HG02885 (cell line): ENCODE measurements at regions not wholly inside any gene's neighbourhood (a gene's known extent, or its start where the extent isn't known, plus 50 kb on each side); places are given as distances from the start of the nearest gene placed in this dataset.
A peak's percentile ranks its signal among the peaks of the same experiment; 100 is the strongest.

Experiments
- ATAC-seq: cut with Tn5 transposase; IDR thresholded peaks from one replicate; pipeline ENCODE4 v1.9.1; 2021; ENCODE audit warnings: mild to moderate bottlenecking; ENCODE audit not compliant: unreplicated experiment, poor library complexity

- ATAC-seq = no peak
Observed at GRCh38 chr5:35482167-35482755, 135.4 kb upstream of the SPEF2 start.

- peak; percentile 69 for ATAC-seq
Observed at GRCh38 chr5:35478856-35479682, 138.6 kb upstream of the SPEF2 start.

- no peak for ATAC-seq
Observed at GRCh38 chr5:35477911-35478310, 139.8 kb upstream of the SPEF2 start.

GRCh38 chr5:35477321-35477720 is 140.3 kb upstream of the SPEF2 start:
- ATAC-seq = no peak

DNA sequence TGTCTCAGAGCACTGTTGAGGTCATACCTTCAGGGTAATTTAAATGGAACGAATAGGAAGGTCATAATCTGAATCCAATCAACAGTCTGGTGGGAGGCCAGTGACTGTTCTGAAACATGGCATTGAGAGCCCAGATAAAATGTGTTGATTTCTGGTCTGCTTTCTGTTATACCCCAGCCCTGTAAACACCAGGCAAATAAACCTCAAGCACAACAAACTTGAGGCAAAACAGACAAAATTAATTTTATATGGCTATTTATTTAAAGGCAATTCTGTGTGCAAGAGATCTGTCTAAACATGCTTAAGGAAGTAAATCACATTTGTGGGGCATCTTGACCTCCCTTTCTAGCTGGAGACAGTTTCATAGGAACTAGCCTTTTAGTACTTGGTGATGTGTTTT is 140.9 kb upstream of the SPEF2 start:
- no peak for ATAC-seq

- no peak for ATAC-seq
Observed at GRCh38 chr5:35476036-35476435, 141.6 kb upstream of the SPEF2 start.

DNA sequence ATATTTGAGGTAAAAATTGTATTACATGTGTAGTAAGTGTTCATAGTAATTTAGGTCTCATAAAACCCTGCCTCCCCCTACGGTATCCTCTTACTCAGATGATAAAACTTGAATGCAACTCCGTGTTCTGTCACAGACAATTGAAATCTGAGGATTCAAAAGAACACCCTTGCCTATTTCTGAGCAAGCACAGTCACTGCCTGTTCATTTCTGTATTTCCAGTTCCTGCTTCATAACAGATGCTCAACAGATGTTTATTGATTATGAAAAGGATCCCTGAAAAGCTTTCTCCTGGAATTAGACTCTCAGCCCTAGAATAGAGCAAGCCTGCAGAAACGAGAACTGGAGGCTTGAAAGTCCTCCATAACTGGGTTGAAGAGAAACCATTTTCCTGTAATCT is 144.1 kb upstream of the SPEF2 start:
- ATAC-seq = no peak

DNA sequence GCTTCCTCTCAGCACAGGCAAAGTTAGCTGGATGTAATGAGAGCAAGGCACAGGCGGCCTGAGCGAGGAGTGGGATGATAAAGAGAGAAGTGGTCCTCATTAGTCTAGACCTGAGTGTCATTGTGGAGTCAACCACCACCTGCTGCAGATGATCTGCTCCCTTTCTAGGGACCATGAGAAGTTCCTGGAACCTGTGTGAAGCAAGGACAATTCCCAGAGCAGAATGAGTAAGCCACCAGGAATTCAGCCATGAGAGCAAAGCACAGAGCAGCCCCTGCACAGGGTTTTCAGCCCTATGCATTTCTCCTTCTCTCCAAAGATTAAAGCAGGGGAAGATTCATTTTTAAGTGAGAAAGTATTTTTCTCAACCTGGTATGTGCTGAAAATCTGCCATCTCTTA is 146.8 kb upstream of the SPEF2 start:
- ATAC-seq = no peak

DNA sequence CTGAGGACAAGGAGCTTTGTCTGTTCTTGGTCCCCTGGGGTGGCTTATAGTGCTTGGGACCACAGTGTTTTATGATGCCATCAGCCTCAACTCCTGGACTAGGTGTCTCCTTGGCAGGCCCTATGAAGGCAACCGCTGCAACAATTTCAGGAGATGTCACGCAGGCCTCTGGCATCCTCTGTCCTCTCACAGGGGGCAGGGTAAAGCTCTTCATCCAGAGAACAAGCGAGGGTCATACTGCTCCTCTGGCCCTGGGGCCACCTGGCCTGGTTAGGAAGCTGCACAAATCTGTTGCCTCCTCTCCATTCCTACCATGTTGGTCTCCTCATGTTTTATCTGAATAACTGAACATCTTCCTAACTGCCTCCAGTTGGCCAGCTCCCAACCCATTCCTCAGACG is 148.9 kb upstream of the SPEF2 start:
- no peak for ATAC-seq

DNA sequence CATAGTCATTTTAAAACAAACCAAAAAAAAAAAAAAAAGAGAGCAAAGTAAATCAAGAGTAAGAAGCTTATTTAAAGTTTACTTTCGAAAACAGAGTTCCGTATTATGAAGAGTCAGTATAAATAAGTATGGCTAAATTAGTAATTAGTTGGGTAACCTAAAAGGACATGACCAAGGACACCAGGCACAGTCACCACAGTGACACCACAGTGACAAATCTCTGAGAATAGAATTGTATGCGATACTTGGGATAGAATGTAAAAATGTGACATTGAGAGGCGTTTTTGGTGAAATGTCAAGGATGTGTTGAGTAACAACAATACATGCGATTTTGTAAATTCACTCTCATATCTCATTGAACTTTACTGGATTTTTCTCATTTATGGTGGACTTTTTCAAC is 150.9 kb upstream of the SPEF2 start:
- ATAC-seq = no peak

DNA sequence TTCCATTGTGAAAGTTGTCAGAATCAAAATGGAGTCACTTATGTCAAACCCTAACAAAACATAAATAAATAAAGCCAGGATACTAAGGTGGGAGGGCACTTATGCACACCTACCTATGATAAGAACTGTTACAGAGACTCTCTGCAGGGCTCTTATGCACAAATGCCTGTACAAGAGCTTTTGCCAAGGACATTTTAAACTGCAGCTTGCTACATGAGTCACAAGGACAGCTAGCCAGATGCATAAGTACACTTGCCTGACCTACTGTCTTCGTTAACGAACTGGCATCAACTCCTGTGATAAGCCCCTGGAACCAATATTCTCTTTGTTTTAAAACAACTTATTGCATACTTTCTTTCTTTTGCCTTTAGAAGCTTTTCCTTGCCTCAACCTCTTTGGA is 152.9 kb upstream of the SPEF2 start:
- ATAC-seq = no peak

GRCh38 chr5:35461530-35461929 is 156.1 kb upstream of the SPEF2 start:
- ATAC-seq = no peak

DNA sequence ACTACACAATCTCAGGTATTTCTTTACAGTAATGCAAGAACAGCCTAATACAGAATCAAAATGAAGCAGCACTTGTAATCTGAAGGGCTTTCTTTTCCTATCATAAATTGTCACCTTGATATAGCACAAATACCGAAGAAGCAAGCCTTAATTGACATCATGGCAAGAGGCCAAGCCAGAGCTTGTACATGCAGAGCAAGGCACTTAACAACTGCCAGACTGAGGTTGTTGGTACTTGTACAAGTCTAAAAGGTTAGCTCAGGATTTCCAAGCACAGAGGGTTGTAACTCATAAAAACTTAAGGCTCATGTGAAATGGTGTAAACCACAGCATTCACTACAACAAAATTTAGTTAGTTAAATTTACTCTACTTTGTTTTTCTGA is 158.8 kb upstream of the SPEF2 start:
- no peak for ATAC-seq

DNA sequence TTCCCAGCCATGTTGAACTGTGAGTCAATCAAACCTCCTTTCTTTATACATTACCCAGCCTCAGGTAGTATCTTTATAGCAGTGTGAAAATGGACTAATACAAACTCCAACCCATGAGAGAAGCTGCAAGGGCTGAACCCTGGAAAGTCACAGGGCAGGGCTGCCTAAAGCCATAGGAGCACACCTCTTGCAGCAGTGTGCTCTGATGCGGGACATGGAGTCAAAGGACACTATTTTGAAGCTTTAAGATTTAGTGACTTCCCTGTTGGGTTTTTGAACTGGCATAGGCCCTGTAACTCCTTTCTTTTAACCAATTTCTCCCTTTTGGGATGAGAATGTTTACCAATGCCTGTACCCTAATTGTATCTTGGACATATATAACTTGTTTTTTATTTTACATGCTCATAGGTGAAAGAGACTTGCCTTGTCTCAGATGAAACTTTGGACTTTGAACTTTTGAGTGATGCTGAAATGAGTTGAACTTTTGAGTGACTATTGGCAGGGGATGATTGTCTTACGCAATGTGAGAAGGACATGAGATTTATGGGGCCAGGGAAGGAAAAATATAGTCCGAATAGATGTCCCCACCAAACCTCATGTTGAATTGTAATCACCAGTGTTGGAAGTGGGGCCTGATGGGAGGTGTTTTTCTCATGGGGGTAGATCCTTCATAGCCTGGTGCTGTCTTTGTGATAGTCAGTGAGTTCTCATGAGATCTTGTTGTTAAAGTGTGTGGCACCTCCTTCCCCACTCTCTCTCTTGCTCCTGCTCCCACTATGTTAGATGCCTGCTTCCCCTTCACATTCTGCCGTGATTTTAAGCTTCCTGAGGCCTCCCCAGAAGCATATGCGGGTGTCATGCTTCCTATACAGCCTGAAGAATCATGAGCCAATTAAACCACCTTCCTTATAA is 159.5 kb upstream of the SPEF2 start:
- no peak for ATAC-seq

GRCh38 chr5:35456506-35456905 is 161.2 kb upstream of the SPEF2 start:
- no peak for ATAC-seq

DNA sequence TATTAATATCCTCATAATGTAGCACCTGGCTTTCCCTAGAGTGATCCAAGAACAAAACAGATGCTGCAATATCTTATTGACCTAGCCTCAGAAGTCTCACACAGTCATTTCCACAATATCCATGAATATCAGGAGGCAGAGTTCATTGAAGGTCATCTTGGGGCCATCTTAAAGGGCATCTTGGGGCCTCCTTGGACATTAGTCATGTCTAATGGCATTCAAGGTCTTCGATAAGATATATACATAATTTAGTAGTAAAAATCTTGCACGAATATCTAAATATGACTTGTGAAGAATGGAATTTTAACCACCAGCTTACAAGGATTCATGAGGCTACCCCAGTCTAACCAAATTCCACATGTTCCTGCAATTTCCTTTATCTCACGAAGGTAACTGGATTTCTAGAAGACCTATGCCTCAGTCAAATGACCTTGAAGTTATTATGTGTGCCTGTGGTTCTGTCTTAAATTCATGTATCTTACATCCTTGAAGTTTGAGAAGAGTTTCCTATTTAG is 163.6 kb upstream of the SPEF2 start:
- no peak for ATAC-seq

GRCh38 chr5:35443803-35444595 is 173.7 kb upstream of the SPEF2 start:
- ATAC-seq = no peak

DNA sequence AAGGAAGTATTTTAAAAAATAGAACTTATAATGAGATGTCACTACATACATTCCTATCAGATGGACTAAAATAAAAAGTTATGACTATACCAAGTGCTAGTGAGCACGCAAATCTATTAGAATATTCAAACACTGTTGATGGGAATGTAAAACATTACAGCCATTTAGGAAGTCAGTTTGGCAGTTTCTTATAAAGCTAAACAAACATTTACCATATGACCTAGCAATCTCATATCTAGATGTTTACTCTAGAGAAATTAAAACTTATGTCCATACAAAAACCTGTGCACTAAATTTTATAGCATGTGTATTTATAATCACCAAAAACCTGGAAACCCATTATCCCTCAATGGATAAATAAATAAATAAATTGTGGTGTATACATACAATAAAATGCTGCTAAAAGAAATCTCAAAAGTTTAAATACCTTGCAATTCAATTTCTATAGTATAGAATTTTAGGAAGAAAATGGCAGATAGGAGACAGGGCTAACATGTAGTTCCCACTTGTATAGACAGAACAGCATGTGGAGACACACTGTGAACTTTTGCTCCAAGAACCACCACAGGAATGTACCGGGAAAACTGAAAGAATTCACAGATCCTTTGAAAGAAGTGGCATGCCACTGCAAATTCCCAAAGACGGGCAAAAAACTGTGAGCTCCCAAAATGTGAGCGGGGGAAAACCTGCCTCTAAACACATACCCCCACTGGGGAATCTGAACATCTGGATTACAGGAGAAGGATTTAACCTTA is 174.6 kb upstream of the SPEF2 start:
- no peak for ATAC-seq

DNA sequence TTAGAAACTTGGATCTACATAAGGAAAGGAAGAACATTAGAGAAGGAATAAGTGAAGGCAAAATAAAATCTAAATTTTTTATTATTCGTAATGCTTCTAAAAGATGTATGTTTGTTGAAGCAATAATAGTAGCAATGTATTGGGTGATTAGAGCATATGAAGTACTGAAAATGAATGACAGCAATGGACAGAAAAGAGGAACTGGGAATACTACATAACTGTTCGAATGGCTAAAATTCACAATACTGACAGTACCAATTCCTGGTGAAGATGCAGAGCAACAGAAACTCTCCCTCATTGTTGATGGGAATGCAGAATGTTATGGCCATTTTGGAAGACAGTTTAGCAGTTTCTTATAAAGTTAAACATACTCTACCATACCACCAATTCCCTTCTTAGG is 177.3 kb upstream of the SPEF2 start:
- no peak for ATAC-seq
